Midbrain (tissue), 1 donor: ENCODE measurements at regions not wholly inside any gene's neighbourhood (a gene's known extent, or its start where the extent isn't known, plus 50 kb on each side); places are given as distances from the start of the nearest gene placed in this dataset.

Experiments
- DNase-seq: peaks from one replicate; lab custom pipeline; 2025; lab: John Stamatoyannopoulos, UW

DNA sequence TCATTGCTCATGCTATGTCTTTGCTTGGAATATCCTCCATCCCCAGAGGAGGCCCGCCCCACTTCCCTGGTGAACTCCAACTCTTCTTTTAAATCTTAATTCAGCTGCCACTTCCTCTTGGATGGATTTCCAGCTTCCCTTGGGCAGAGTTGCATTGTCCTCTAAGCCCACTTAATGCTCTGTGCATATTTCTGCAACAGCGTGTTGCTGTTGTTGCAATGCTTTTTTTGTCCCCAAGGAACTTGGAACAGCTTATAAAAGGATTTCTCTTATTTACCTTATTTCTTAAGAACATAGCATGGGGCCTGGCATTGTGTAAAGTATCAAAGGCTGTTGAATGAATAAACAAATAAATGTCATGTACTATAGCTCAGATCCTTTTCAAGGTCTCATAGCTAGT lies 507.4 kb downstream of the METTL15 start:
- DNase-seq = no peak

DNA sequence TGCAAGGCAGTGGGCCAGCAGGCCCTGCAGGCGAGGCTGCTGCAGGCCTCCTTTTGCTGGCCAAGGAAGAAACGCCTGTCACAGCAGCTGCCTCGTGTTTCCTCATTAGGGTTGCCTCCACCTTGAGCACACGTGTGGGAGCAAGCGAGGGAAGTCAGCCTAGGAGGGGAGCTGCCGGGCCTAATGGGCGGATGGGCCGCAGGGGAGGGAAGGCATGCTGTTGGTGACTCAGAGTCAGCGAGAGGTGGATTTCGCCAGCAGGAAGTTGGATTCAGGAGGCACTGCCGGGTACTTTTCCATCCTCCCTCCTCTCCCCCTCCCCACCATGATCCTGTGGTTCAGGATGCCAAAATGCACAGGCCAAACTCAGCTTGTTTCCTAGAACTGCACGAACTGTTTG lies 498.7 kb downstream of the METTL15 start:
- DNase-seq = no peak

DNA sequence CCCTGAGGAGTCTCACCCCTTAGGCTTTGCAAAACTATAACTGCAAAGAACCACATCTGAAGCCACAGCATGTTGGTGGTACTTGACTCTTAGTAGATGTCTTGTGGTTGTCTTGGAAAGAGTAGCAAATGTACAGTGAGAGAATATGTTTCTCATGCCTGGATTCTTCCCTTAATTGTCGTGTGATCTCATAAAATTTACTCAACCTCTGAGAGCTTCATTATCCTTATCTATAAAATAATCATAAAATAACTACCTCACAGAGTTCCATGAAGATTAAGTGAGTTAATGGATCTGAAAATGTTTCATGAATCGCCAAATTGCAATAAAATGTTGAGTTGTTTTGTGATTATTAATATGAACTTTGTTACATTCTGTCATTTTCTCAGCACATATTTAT lies 491.5 kb downstream of the METTL15 start:
- DNase-seq = no peak

DNA sequence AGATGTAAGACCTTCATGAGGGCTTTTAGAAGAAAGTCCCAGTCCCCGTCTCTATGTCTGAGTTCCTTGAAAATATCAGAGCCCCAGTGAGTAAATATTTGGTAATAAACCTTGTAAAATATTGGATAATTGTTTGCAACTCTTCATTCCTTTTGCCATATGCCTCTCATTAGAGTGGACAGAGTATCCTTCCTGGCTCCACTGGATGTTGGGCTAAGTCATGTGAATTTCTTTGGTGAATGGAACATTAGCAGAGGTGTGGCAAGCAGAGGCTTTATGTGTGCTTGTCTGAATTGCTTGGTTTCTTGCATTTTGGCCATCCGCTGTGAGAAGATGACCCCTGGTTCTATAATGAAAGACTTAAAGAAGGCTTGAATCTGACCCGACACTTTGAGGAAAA lies 490.3 kb downstream of the METTL15 start:
- DNase-seq = no peak

DNA sequence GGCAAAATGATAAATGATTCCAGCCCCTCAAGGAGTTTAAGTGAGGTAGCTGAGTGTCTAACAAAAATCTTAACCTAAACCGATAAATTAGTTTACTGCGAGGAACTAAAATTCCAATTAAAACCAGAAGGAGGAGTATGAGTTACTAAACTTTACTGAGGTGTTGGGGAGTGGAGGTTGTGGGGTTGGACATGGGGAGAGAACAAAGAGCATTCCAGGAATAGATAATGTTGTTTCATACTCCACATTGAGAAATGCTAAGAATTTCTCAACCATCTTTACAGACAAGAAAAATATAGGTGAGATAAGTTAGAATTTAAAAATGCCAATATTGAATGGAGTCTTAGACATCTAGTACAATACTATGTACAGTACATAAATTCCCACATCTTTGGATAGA lies 488.6 kb downstream of the METTL15 start:
- DNase-seq = no peak

DNA sequence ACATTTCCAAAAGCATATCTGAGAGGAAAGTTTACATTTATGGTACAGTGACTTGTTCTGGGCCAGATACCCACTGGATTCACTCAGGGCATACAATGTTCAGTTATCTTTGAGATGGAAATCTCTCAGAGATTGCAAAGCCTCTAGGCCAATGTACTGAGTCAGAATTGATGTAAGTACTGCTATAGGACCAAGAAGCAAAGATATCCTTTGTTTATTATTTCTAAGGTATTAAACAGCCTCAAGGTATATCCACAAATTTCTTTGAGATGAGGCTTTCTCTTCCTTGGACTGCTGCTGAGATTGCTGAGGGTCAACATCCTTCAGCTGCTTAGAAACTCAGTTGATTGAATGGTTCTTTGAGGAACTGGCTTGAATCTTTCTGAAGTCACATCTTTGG lies 484.0 kb downstream of the METTL15 start:
- DNase-seq = no peak

DNA sequence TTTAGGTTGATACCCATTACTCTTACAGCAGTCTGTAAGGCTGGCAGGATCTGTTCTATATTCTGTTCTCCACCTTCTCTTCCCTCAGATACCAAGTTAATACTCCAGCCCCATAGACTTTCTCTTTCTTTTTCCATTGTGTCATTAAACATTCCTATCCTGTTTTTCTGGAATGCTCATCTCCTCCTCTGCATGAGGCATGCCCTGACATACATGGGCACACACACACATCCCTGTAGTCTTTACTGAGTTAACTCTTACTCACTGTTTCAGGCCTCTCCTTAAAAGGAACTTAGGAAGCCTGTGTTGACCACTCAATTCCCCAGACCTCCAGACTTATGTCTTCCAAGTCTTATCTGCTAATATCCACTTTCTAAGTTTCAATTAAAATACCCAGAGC lies 476.8 kb downstream of the METTL15 start:
- DNase-seq = no peak

DNA sequence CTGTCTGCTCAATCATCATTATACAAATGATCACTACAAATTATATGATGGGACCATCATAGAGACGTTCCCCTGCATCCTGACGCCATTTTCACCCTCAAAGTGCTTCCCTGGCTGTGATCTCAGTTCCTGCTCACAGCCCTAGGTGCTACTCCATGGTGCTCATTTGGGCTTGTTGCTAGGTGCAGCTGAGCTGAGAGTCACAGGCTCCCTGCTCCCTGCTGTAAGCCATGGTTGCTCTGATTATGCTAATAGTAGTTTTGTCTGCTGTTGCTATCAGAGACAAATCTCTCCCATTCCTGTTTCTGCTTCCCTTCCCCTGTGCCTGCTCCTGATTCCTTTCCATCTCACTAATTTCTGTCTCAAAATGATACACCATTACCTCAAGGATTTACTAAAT lies 474.3 kb downstream of the METTL15 start:
- no peak for DNase-seq

DNA sequence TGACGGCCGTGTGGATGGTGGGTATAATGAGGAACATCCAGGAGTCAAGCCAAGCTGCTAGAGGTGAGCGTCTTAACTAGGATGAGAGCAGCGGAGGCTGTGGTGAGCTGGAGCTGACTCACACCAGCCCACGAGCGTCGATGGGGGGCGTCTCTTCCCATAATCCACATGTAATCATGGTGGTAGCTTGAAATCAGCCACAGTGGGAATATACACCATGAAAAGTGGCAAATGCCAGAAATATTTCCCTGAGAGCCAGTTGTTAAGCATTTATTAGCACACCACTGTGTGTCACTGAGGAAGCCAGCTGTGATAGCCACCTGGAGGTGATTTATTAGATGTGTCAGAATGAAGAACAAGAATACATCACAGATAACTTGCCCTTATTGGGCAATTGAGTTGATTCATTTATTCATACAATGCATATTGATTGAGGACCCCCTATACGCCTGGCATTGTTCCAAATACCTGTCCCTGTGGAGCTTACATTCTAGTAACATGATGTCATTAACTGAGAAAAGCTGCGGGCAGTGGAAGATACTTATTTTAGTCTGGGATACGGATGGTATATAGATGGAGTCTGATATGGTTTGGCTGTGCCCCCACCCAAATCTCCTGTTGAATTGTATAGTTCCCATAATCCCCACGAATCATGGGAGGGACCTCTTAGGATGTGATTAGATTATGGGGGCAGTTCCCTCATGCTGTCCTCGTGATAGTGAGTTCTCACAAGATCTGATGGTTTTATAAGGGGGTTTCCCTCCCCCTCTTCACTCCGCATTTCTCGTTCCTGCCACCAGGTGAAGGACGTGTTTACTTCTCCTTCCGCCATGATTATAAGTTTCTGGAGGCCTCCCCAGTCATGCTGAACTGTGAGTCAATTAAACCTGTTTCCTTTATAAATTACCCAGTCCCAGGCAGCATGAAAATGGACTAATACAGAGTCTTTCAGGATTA lies 473.4 kb downstream of the METTL15 start:
- no peak for DNase-seq

DNA sequence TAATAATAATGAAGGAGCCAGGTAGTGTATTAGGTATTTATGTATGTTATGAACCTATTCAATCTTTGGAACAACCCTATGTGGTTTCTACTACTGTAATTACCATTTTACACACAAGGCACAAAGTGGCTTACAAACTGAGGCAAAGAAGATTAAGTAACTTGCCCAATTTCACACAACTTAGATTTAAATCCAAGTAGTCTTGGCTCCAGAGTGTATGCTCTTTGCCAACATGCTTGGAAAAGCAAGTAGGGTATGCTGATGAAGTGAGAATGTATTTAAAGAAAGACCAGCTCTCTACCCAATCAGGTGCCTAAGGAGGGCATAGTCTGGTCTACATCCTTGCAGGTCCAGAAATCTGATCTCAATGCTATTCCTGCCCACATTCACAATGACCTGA lies 463.2 kb downstream of the METTL15 start:
- no peak for DNase-seq

DNA sequence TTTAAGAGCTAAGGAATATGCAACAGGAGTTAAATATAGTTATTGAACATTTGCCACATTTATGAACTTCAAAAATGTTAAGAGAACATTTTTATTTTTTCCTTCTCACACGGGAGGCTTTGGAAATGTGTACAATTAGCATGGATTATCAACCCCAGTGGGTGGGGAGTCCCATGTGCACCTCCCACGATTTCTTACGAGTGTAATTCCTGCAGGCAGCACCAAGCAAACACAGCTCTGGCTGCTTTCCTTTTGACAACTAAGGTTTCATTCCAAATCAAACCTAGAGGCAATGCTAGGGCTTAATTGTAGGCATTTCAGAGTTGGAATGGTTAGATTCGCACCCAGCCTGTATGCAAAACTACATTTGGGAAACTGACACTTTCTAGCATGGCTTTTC lies 460.9 kb downstream of the METTL15 start:
- DNase-seq = no peak

DNA sequence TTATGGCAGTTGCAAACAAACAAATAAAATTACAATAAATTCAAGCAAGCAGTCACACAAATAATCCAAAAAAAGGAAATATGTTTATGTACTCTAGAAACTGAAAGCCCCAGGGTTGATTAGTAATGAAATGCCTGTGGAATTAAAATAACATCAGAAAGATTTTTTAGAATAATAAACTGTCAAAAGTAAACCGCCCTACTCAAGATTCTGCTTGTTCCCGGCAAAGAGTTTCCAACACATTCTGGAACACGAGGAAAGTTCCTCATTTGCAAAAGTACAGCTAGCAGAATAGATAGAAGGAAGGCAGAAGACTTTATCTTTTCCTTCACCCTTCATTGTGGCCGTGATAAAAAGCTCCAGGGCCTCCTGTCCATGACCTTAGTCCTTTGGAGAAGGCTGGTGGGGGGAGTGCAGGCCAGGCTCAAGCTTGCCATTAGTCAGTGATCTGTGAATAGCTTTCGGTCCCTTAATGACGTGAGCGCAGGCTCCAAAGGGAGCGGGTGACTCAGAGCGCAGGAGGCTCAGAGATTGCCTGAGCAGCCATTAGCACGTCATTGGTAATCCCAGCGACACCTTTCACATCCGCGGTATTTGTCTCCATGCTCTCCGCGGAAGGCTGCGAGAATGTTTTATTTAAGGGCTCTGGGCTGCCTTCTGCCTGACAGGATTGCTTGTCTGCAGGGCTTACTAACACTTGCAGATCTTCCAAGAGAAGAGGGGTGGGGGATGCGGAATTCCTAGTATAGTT lies 458.3 kb downstream of the METTL15 start:
- DNase-seq = peak; percentile 10

DNA sequence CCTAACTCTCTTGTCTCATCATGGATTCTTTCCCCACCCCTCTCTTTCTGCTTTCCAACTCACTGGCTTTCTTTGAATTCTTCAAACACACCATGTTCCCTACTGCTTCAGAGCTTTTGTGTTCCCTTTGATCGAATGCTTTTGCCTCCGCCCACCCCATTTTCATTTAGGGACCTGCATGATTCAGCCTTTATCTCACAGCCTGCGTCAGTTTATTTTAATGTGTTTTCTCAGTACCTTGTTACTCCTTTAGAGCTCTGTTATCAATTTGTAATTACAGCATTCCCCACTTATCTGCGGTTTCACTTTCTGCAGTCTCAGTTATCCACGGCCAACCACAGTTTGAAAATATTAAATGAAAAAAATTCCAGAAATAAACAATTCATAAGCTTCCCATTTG lies 451.3 kb downstream of the METTL15 start:
- DNase-seq = no peak

DNA sequence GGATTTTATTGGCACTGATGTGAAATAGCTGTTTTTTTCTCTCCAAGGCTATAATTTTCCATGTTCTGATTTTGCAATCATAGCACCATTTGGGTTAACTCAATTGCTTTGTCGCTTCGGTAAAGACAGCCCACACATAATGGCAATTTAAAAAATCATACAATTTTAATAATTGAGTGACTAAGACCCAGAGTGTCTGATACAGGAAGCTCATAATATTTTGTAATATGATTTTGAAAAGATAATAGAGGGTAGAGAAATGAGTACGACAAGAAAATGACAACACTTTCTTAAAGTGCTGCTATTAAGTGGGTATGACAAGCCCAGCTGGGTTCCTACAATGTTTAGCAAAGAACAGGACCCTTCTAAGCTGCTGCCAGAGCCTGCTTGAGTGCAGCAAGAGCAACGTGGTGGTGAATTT lies 439.1 kb downstream of the METTL15 start:
- no peak for DNase-seq

DNA sequence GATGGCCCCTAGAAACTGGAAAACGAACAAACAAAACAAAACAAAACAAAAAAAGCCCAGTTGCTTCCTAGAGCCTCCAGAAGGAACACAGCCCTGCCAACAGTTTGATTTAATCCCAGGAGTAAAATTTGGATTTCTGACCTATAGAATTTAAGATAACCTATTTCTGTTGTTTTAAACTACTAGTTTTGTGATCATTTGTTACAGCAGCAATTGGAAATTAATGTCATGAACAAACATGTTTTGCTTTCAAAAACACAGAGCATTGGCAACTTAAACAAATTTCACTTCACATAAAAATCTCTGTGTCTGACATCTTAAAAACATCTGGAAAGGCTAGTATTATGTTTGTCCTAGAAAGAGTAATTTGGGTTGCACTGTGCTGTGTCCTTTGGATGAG lies 437.3 kb downstream of the METTL15 start:
- DNase-seq = no peak

DNA sequence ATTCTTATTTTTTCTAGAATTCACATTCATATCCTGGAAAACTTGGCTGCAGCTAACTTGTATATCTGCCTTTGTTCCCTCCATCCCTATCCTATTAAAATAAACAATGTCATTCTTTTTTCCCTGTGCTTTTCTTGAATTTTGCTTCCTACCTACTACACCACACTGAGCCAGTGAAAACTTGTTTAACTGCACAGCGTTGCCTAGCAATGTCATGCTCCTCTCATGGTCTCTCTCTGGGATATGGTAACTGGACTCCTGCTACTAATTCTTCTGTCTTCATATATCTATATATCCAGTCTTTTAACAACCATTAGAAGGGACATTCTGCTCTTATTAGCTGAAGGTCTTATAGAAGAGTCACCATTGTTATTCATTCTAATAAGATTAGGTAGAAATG lies 434.4 kb downstream of the METTL15 start:
- DNase-seq = no peak

DNA sequence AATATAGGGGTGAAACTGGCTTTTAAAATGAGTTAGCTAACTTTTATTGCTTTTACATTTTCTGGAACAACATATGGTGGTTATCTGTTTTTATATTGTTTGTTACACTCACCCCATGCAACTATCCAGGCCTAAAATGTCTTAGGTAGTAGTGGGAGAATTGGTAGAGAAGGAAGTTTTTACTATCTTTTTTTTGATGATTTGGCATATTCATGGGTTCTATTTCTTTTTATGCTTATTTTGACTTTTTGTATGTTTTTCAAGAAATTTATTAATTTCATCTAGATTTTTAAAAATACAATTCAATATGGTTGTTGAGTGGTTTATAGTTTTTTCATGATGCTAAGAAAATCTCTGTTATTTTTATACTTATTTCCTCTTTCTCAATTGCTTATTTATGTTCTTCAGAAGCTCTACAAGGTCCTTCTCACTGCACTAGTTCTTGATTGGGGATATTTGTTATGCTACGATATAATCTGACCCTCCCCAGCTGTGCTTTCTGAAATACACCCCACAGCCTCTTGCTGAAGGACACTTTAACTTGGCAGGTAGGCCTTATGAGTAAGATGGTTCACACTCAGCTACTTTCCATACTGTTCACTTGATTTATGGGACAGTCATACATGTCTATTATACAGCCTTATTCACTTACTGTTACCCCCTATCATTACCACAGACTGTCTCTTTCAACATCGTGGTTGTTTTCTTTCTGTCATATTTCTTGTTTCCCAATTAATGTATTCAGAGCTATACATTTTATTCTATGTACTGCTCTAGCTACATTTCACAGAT lies 431.2 kb downstream of the METTL15 start:
- DNase-seq = no peak

DNA sequence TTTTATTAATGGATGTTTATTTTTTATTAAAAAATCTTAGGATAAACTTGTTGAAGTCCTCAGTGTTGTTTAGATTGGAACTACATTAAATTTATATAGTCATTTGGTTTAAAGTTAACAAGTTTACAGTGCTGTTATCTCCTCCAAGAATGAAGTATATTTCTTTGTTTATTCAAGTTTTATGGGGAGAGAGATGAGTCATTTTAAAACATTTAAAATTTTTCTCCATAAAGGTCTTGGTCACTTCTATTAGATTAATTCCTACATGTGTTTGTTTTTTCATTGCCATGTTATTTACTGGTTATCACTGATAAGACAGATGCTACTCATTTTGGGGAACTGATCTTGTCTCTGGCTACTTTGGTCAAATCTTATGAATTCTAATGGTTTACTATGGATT lies 429.6 kb downstream of the METTL15 start:
- no peak for DNase-seq

DNA sequence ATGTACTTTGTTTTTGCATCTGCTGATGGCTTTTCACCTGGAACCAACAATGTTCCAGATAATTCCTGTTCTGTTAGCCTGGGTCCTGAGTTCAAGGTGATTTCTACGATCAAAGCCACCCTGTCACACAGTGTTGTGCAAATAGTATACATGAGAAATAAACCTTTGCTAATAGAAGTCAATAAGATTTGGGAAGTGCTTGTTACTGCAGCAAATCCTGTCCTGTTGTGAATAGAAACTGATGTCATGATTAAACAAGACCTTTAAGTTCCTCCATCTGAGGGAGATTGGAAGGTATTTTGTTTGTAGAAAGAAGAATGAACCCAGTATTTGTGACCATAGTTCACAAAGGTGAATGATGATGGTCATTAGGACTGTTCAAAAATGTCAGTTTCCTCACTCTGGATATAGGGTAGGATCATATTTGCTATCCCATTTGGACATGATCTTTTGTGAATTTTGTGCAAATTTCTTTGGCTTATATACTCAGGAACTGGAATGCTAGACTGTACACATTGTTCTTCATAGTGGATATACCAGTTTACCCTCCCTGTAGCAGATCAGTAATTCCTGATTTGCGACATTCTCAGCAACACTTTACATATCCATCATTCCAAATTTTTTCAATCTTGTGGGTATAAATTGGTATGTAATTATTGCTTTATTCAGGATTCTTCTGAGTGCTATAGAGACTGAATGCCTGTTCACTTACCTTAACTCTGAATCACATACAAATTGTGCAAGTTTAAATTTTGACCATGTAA lies 428.5 kb downstream of the METTL15 start:
- DNase-seq = no peak

DNA sequence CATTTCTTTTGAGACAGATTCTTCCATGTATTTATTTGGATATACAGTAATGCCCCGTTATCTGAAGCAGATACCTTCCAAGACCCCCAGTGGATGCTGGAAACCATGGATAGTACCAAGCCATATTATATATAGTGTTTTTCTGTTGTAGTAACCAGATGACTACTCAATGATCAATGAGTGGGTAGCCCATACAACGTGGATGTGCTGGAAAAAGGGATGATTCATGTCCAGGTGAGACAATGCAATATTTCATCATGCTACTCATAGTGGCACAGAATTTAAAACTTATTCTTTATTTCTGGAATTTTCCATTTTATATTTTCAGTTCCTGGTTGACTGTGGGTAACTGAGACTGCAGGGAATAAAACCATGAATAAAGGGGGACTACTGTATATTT lies 427.5 kb downstream of the METTL15 start:
- DNase-seq = no peak

DNA sequence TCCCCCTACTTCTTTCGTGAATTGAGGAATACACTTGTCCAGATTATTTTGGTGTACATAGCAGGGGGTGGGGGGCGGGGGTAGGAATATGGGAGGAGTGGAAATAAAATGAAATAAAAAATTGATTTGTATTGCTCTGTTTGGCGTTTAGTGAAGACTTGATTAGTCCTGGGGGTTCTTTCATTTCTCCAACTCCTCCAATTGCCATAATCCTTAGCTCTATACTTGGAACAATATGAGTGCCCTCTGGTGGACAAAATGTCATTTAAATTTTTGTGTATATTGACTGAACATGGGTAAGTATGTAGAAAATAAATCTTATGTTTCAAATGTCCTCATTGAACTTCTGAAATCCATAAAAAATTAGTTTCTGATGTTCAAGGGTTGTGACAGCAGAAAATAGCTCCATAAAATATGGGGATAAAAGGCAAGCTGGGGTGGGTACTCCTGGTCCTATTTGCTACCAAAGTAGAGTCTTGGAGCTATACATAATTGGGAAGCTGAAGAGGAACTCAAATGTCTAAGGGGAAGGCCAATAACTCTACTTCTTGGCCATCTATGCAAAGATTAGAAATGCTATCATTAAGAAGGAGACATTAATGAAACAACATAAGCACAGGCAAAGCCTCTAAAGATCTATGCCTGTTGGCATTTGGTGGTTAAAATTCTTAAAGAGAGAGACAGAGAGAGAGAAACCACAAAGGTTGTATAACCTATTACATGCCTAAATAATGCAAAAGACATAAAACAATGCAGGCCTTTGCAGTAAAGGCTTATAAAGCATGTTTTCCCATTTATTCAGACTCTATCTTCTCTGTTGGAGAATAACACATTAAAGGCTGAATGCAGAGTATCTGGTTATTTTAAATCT lies 421.6 kb downstream of the METTL15 start:
- peak; percentile 32 for DNase-seq
